ENCODE measurements at regions not wholly inside any gene's neighbourhood (a gene's known extent, or its start where the extent isn't known, plus 50 kb on each side); places are given as distances from the start of the nearest gene placed in this dataset.

DNA sequence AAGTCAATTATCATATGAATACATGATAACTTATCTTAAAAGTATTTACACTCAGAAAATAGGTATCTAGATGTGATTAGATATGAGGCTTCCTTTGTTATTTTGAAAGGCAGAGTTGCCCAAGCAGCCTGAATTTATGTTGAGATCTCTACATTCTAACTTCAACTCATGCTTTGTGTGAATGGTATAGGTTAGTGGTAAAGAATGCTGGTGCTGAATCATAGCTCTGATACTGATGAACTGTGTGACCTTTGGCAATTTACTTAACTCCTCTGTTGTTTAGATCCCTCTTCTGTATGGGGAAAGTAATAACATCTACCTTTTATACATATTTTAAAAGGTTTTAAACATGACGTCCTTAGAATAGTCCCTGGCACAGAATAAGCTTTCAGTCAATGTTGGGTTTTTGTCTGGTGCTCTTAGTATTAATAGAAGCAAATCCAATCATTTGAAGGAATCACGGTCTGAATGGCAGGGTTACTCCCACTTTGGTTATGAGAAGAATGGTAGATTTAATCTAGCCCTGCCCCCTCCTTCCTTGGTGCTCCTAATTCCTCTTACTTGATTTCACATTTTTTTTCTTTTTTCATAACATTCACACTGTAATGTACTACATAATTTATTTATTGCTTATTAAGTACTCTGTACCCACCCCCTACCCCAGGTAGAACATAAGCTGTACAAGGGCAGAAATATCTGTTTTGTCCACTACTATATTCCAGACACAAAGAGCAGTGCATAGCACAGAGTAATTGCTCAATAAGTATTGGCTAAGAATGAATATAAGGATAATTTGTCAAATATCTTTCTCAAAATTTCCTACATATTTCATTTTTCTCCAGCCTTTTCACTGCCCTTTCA, 203.3 kb upstream of the KRR1 start:
- no peaks in the 10 kb centered on the region for H3K4me1 ChIP-seq (ENCODE audit: insufficient read depth, low read length)
- no peak overlapping the region for H3K4me3 Mint-ChIP-seq
- intact Hi-C loops (cut with DNase I, micrococcal nuclease): no loop called here
- H3K36me3 ChIP-seq (ENCODE audit: insufficient read depth, low read length): no peaks in the 10 kb centered on the region
- TF ChIP-seq, protein P1, sequence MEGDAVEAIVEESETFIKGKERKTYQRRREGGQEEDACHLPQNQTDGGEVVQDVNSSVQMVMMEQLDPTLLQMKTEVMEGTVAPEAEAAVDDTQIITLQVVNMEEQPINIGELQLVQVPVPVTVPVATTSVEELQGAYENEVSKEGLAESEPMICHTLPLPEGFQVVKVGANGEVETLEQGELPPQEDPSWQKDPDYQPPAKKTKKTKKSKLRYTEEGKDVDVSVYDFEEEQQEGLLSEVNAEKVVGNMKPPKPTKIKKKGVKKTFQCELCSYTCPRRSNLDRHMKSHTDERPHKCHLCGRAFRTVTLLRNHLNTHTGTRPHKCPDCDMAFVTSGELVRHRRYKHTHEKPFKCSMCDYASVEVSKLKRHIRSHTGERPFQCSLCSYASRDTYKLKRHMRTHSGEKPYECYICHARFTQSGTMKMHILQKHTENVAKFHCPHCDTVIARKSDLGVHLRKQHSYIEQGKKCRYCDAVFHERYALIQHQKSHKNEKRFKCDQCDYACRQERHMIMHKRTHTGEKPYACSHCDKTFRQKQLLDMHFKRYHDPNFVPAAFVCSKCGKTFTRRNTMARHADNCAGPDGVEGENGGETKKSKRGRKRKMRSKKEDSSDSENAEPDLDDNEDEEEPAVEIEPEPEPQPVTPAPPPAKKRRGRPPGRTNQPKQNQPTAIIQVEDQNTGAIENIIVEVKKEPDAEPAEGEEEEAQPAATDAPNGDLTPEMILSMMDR (IDR thresholded peaks at IDR 0.05): no peak
- no peak overlapping the region for H3K4me3 ChIP-seq (ENCODE audit: low read length)
- no peaks in the 10 kb centered on the region for H3K4me1 Mint-ChIP-seq (ENCODE audit: low read depth)
- no peaks in the 10 kb centered on the region for H3K27me3 Mint-ChIP-seq
- no peaks in the 10 kb centered on the region for H3K9me3 ChIP-seq (ENCODE audit: control insufficient read depth in 1 of 2, insufficient read depth in 1 of 2, low read length in 2 of 2)
- ChIA-PET POLR2A (no interaction called here), CTCF (no interaction called here)
- H3K9me3 Mint-ChIP-seq: no peaks in the 10 kb centered on the region
- no peaks in the 10 kb centered on the region for H3K27me3 ChIP-seq (ENCODE audit: control insufficient read depth in 1 of 2, insufficient read depth in 2 of 2, low read length in 2 of 2)
- DNase-seq: no peak
- H3K27ac ChIP-seq (ENCODE audit: low read depth in 1 of 2, low read length in 2 of 2): no peak overlapping the region
- no peak overlapping the region for H3K27ac Mint-ChIP-seq
- no peaks in the 10 kb centered on the region for H3K36me3 Mint-ChIP-seq (ENCODE audit: low read depth)
- ATAC-seq (ENCODE audit: poor library complexity): no peak

DNA sequence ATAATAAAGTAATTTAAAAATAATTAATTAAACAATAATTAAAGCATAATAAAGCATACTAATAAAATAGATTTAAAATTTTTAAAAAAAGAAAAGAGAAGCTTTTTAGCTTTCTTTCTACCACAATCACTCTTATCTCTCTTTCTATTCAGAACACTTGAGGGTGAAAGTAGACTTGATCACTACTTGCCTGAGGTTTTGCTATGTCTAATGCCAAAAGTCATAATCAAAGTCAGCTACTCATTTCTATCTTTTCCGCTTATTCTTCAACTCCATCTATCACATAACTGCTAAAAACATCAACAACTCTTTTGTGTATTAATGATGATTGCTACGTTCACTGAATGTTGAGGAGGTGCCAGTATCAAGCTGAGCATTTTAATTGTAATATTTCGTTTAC, 202.0 kb upstream of the KRR1 start:
- no peaks in the 10 kb centered on the region for H3K9me3 Mint-ChIP-seq
- POLR2A ChIA-PET: no interaction called here
- intact Hi-C loops (cut with DNase I, micrococcal nuclease): no loop called here
- DNase-seq (no peak), ATAC-seq (ENCODE audit: poor library complexity) (no peak)
- Histone ChIP-seq H3K4me1 (ENCODE audit: insufficient read depth, low read length) (no peaks in the 10 kb centered on the region), H3K27ac (ENCODE audit: low read depth in 1 of 2, low read length in 2 of 2) (no peak overlapping the region), H3K4me3 (ENCODE audit: low read length) (no peak overlapping the region), H3K36me3 (ENCODE audit: insufficient read depth, low read length) (no peaks in the 10 kb centered on the region), H3K27me3 (ENCODE audit: control insufficient read depth in 1 of 2, insufficient read depth in 2 of 2, low read length in 2 of 2) (no peaks in the 10 kb centered on the region), H3K9me3 (ENCODE audit: control insufficient read depth in 1 of 2, insufficient read depth in 1 of 2, low read length in 2 of 2) (no peaks in the 10 kb centered on the region)
- H3K4me1 Mint-ChIP-seq (ENCODE audit: low read depth): no peaks in the 10 kb centered on the region
- TF ChIP-seq, protein P1 (IDR thresholded peaks at IDR 0.05): no peak
- H3K27me3 Mint-ChIP-seq: no peaks in the 10 kb centered on the region
- H3K36me3 Mint-ChIP-seq (ENCODE audit: low read depth): no peaks in the 10 kb centered on the region
- CTCF ChIA-PET: interaction anchor here (1.1 kb wide), 1 partner anchor 10 kb away, joined by 3 read pairs; no protein-coding TSS in a partner anchor
- H3K27ac Mint-ChIP-seq: no peak overlapping the region
- no peak overlapping the region for H3K4me3 Mint-ChIP-seq

DNA sequence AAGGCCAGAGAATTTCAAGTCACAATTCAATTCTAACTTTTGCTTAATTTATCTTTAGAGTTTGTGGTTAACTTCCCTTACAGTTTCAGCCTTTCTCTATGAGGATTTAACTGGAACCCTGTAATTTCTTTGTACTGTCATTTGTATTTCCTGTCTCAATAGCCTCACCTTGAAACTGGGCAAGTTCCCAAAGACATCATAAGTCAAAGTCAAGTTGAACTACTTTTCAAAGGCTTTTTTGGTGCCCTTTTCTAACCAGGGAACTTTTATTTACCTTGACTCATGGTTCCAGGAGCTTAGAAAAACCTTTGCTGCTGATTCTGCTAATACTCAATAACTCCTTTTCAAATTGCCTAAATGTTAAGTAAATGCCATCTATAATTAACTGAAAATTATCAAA, 200.8 kb upstream of the KRR1 start:
- Mint-ChIP-seq H3K4me1 (ENCODE audit: low read depth) (no peaks in the 10 kb centered on the region), H3K36me3 (ENCODE audit: low read depth) (no peaks in the 10 kb centered on the region), H3K4me3 (no peak overlapping the region), H3K27ac (no peak overlapping the region), H3K27me3 (no peaks in the 10 kb centered on the region), H3K9me3 (no peaks in the 10 kb centered on the region)
- Histone ChIP-seq H3K4me3 (ENCODE audit: low read length) (no peak overlapping the region), H3K27ac (ENCODE audit: low read depth in 1 of 2, low read length in 2 of 2) (no peak overlapping the region), H3K27me3 (ENCODE audit: control insufficient read depth in 1 of 2, insufficient read depth in 2 of 2, low read length in 2 of 2) (no peaks in the 10 kb centered on the region), H3K4me1 (ENCODE audit: insufficient read depth, low read length) (no peaks in the 10 kb centered on the region), H3K9me3 (ENCODE audit: control insufficient read depth in 1 of 2, insufficient read depth in 1 of 2, low read length in 2 of 2) (no peaks in the 10 kb centered on the region), H3K36me3 (ENCODE audit: insufficient read depth, low read length) (no peaks in the 10 kb centered on the region)
- intact Hi-C loops (cut with DNase I, micrococcal nuclease): no loop called here
- no peak for DNase-seq
- TF ChIP-seq, protein P1 (IDR thresholded peaks at IDR 0.05): no peak
- POLR2A ChIA-PET: no interaction called here
- ATAC-seq (ENCODE audit: poor library complexity): no peak
- CTCF ChIA-PET: interaction anchor here (1.1 kb wide), 1 partner anchor 9 kb away, joined by 3 read pairs; no protein-coding TSS in a partner anchor

All from CD4-positive, alpha-beta T cell (primary cell).